ENCODE measurements at regions not wholly inside any gene's neighbourhood (a gene's known extent, or its start where the extent isn't known, plus 50 kb on each side); places are given as distances from the start of the nearest gene placed in this dataset.

GRCh38 chr19:28966737-28967399 lies 246.1 kb downstream of the UQCRFS1 start:
- TF ChIP-seq CTCF (IDR thresholded peaks at IDR 0.05; ENCODE audit: extremely low read depth in 1 of 2, insufficient read depth in 1 of 2, low read depth in 1 of 2, low read length in 2 of 2) (no peak), GATA2 (IDR thresholded peaks at IDR 0.05; ENCODE audit: insufficient read depth, insufficient read length, low read depth, low read length) (no peak), JUN (IDR thresholded peaks at IDR 0.05; ENCODE audit: borderline replicate concordance, insufficient read depth, insufficient read length, low read depth) (no peak)

Measured in endothelial cell of umbilical vein (primary cell).